Pancreas (tissue), 10 donors: ENCODE measurements at regions not wholly inside any gene's neighbourhood (a gene's known extent, or its start where the extent isn't known, plus 50 kb on each side); places are given as distances from the start of the nearest gene placed in this dataset.

Source experiments
- ATAC-seq, 4 donors: fragments of 200-7000 bp; cut with Tn5 transposase; one replicate each; pipeline versions ENCODE4 v1.8.0 to v1.9.1; 2020; ENCODE audit warnings: mild to moderate bottlenecking in 4 of 4, moderate library complexity in 4 of 4
- DNase-seq, 6 donors: peaks; one replicate each; pipeline ENCODE4 v3.0.0-alpha.2; 2020
- FAIRE-seq: peaks from 2 replicates; lab custom pipeline; 2012; peaks lifted over from hg19 to GRCh38; lab: Jason Lieb, UNC
- H3K27ac ChIP-seq, 4 donors: fragments of 200-600 bp; sonication (generic); 1 replicate in 3 of 4; 2 replicates in 1 of 4; pipeline versions ENCODE4 v1.5.0 to v1.8.0; 2020
- H3K27me3 ChIP-seq, 4 donors: fragments of 200-600 bp; one replicate each; pipeline ENCODE4 v1.8.0; 2021
- H3K36me3 ChIP-seq, 3 donors: fragments of 200-600 bp; sonication (generic) in 1 of 3; one replicate each; pipeline versions ENCODE4 v1.5.0 to v1.8.0; 2020 to 2021
- H3K4me1 ChIP-seq, 3 donors: fragments of 200-600 bp; one replicate each; pipeline ENCODE4 v1.8.0; 2021
- H3K4me3 ChIP-seq, 4 donors: fragments of 200-600 bp; sonication (generic) in 2 of 4; one replicate each; pipeline versions ENCODE4 v1.5.0 to v1.8.0; 2020 to 2021
- H3K9me3 ChIP-seq, 4 donors: fragments of 200-600 bp; one replicate each; pipeline ENCODE4 v1.8.0; 2021
- CTCF ChIP-seq, 4 donors: fragments of 200-600 bp; sonication (generic) in 3 of 4; IDR thresholded peaks; one replicate each; pipeline versions ENCODE4 v1.5.0 to v1.8.0; 2021; ENCODE audit warnings: antibody characterized with exemption in 4 of 4
- WGBS, 2 donors: extraction: QIAGEN DNeasy Blood & Tissue Kit; methylation state at CpG; one replicate each; pipeline ENCODE4 v1.1.7; 2013; 5-methylcytosine and 5-hydroxymethylcytosine counted together
- intact Hi-C, 3 donors: fragments of 100-400 bp; cut with DNase I; formaldehyde crosslinking; loops; one replicate each; pipeline versions ENCODE4 v1.11.1 to v1.14.2; 2022
- donor health status: healthy with polysubstance abuse.
- donor health status: DM: no; HTN: no; CAD: no; lungs with moderate emphysema.
- donor health status: DM: no; HTN: no; CAD: no.
- donor health status: control.
- donor health status: control.
- donor health status: Bipolar disorder and iron deficiency.
- donor health status: DM: yes; HTN: yes; CAD: no.
- donor health status: DM: no; HTN: no; CAD: no.
- donor health status: DM: no; HTN: no; CAD: no.
- donor health status: DM: yes; HTN: yes; CAD: no.

GRCh38 chr18:78099979-78100588 is 850.4 kb downstream of the GALR1 start:
- 70 to 79% methylated on average over 15 of the region's 15 CpGs for whole genome bisulfite sequencing, 2 donors
- no peak for ATAC-seq
- no peak overlapping the region for H3K27ac ChIP-seq

GRCh38 chr18:78101091-78101490 is 851.4 kb downstream of the GALR1 start:
- TF ChIP-seq CTCF (IDR thresholded peaks at IDR 0.05) = no peak
- no peaks in the 10 kb centered on the region for H3K9me3 ChIP-seq
- no peaks in the 10 kb centered on the region for H3K27me3 ChIP-seq
- 59 to 75% methylated on average over 9 of the region's 9 CpGs for WGBS, 2 donors
- intact Hi-C loops = no loop called here
- DNase-seq (no peak), FAIRE-seq (no peak), ATAC-seq (no peak)
- no peak overlapping the region for H3K4me3 ChIP-seq
- no peak overlapping the region for H3K27ac ChIP-seq
- H3K4me1 ChIP-seq = no peaks in the 10 kb centered on the region
- no peaks in the 10 kb centered on the region for H3K36me3 ChIP-seq

More at GRCh38 chr18:78099979-78100588, 850.4 kb downstream of the GALR1 start:
- DNase-seq (no peak), FAIRE-seq (no peak)
- Histone ChIP-seq H3K27me3 (no peaks in the 10 kb centered on the region), H3K4me1 (no peaks in the 10 kb centered on the region), H3K36me3 (no peaks in the 10 kb centered on the region), H3K9me3 (no peaks in the 10 kb centered on the region), H3K4me3 (no peak overlapping the region)
- TF ChIP-seq CTCF (IDR thresholded peaks at IDR 0.05) = no peak
- intact Hi-C loops = no loop called here

- 51 to 68% methylated on average over 8 of the region's 8 CpGs for WGBS, 2 donors
- no peak for ATAC-seq
- TF ChIP-seq CTCF (IDR thresholded peaks at IDR 0.05) = no peak
These were observed 852.5 kb downstream of the GALR1 start for GRCh38 chr18:78102135-78102534.

GRCh38 chr18:78105611-78106010 is 856.0 kb downstream of the GALR1 start:
- intact Hi-C loops = no loop called here
- FAIRE-seq (no peak), DNase-seq (no peak)

More at GRCh38 chr18:78102135-78102534, 852.5 kb downstream of the GALR1 start:
- H3K9me3 ChIP-seq = no peaks in the 10 kb centered on the region
- no peaks in the 10 kb centered on the region for H3K27me3 ChIP-seq
- no peaks in the 10 kb centered on the region for H3K36me3 ChIP-seq
- no peak overlapping the region for H3K4me3 ChIP-seq
- FAIRE-seq (no peak), DNase-seq (no peak)
- intact Hi-C loops = no loop called here
- H3K27ac ChIP-seq = no peak overlapping the region
- H3K4me1 ChIP-seq = no peaks in the 10 kb centered on the region

More at GRCh38 chr18:78105611-78106010, 856.0 kb downstream of the GALR1 start:
- H3K27me3 ChIP-seq = no peaks in the 10 kb centered on the region
- no peak for ATAC-seq
- no peaks in the 10 kb centered on the region for H3K36me3 ChIP-seq
- no peak overlapping the region for H3K4me3 ChIP-seq
- no peaks in the 10 kb centered on the region for H3K4me1 ChIP-seq
- no peak overlapping the region for H3K27ac ChIP-seq
- no peaks in the 10 kb centered on the region for H3K9me3 ChIP-seq
- TF ChIP-seq CTCF (IDR thresholded peaks at IDR 0.05) = no peak
- WGBS, 2 donors = 55 to 69% methylated on average over 5 of the region's 5 CpGs
